WERI-Rb-1 (cell line): ENCODE measurements at regions not wholly inside any gene's neighbourhood (a gene's known extent, or its start where the extent isn't known, plus 50 kb on each side); places are given as distances from the start of the nearest gene placed in this dataset.

Source experiments
- DNase-seq: peaks from one replicate; pipeline ENCODE4 v3.0.0-alpha.2; 2020
- H3K27ac ChIP-seq: fragments of 250-450 bp; sonication (Bioruptor Pico); 2 replicates; pipeline ENCODE4 v1.5.1; 2020; ENCODE audit warnings: mild to moderate bottlenecking, moderate library complexity
- H3K27me3 ChIP-seq: fragments of 250-450 bp; sonication (Bioruptor Pico); 2 replicates; pipeline ENCODE4 v1.5.1; 2021; ENCODE audit warnings: mild to moderate bottlenecking, low read depth, moderate library complexity; ENCODE audit not compliant: insufficient read depth, severe bottlenecking
- H3K36me3 ChIP-seq: fragments of 250-450 bp; sonication (Bioruptor Pico); 2 replicates; pipeline ENCODE4 v1.5.1; 2020; ENCODE audit warnings: mild to moderate bottlenecking, moderate library complexity
- H3K4me3 ChIP-seq: 2 replicates; pipeline ENCODE4 v1.5.1; 2011; ENCODE audit warnings: low read depth, mild to moderate bottlenecking, control low read depth, low read length
- H3K9me3 ChIP-seq: fragments of 250-450 bp; sonication (Bioruptor Pico); 2 replicates; pipeline ENCODE4 v1.5.1; 2021; ENCODE audit warnings: mild to moderate bottlenecking, moderate library complexity; ENCODE audit not compliant: severe bottlenecking
- TF ChIP-seq, protein P1 (sequence below): IDR thresholded peaks from 2 replicates; pipeline ENCODE4 v1.5.1; 2011; ENCODE audit warnings: low read depth, mild to moderate bottlenecking, control low read depth, inconsistent platforms, low read length

DNA sequence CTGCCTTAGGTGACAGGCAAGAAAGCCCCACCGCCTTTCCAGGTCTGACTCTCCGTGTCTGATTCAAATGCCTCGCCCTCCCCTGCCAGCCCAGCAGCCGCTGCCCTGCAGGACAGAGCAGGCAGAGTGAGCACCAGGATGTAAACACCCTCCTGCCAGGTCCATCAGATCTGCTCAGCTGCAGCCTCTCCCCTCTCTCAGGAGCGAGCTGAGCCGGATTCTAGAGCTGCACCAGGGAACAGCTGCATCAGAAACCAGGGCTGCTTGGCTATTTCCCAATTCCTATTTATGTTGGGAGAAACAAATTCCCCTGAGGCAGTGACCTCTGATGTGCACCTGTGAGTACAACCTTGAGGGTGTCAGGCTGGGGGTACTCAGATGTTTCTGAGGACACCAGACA is 121.5 kb upstream of the ZMIZ1 start:
- TF ChIP-seq, protein P1, sequence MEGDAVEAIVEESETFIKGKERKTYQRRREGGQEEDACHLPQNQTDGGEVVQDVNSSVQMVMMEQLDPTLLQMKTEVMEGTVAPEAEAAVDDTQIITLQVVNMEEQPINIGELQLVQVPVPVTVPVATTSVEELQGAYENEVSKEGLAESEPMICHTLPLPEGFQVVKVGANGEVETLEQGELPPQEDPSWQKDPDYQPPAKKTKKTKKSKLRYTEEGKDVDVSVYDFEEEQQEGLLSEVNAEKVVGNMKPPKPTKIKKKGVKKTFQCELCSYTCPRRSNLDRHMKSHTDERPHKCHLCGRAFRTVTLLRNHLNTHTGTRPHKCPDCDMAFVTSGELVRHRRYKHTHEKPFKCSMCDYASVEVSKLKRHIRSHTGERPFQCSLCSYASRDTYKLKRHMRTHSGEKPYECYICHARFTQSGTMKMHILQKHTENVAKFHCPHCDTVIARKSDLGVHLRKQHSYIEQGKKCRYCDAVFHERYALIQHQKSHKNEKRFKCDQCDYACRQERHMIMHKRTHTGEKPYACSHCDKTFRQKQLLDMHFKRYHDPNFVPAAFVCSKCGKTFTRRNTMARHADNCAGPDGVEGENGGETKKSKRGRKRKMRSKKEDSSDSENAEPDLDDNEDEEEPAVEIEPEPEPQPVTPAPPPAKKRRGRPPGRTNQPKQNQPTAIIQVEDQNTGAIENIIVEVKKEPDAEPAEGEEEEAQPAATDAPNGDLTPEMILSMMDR, result no peak
- H3K9me3 ChIP-seq, result peaks cover 11% of the 10 kb centered on the region
- H3K4me3 ChIP-seq, result no peak overlapping the region
- no peaks in the 10 kb centered on the region for H3K36me3 ChIP-seq
- no peak overlapping the region for H3K27ac ChIP-seq
- DNase-seq, result no peak
- no peaks in the 10 kb centered on the region for H3K27me3 ChIP-seq

DNA sequence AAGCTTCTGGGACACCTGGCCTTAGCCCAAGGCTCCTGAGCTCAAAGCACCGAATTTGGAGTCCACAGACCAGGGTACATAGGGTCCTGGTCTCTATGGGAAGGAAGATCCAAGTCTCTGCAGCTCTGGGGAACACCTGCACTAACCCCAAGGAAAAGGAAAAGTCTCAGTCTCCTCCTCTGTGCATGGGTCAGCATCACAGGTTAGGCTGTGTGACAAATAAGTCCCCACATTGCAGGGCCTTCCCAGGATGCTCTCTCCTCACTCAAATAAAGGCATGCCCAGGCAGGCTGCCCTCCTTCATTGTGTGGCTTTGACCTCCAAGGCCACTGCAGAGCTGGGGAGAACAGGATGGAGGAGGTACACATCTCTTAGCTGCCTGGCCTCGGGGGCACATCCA is 121.0 kb upstream of the ZMIZ1 start:
- TF ChIP-seq, protein P1, result no peak
- DNase-seq, result no peak
- no peak overlapping the region for H3K4me3 ChIP-seq

DNA sequence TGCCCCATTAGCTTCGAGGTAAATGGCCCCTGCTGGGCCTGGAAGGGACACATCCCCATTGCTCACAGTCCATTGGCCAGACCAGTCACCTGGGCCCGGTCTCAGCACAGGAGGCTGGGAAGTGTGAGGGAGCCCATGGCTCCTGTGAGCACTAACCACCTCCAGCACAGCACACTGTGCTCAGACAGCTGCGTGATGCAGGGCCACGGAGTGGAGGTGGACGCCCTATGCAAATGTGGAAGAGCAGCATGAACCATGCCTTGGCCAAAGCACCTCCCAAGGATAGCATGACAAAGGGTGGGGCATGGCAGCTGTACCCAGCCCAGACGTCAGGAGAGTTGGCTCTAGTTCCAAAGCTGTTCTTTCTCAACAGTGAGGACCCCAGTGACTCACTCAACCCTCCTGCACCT is 120.1 kb upstream of the ZMIZ1 start:
- Histone ChIP-seq H3K27me3 (no peaks in the 10 kb centered on the region), H3K27ac (no peak overlapping the region), H3K36me3 (no peaks in the 10 kb centered on the region), H3K4me3 (no peak overlapping the region), H3K9me3 (peaks cover under 1% of the 10 kb centered on the region)
- TF ChIP-seq, protein P1, result no peak
- no peak for DNase-seq

More for the DNA sequence above, 121.0 kb upstream of the ZMIZ1 start:
- no peaks in the 10 kb centered on the region for H3K36me3 ChIP-seq
- H3K27ac ChIP-seq, result no peak overlapping the region
- peaks cover 8% of the 10 kb centered on the region for H3K9me3 ChIP-seq
- H3K27me3 ChIP-seq, result no peaks in the 10 kb centered on the region

DNA sequence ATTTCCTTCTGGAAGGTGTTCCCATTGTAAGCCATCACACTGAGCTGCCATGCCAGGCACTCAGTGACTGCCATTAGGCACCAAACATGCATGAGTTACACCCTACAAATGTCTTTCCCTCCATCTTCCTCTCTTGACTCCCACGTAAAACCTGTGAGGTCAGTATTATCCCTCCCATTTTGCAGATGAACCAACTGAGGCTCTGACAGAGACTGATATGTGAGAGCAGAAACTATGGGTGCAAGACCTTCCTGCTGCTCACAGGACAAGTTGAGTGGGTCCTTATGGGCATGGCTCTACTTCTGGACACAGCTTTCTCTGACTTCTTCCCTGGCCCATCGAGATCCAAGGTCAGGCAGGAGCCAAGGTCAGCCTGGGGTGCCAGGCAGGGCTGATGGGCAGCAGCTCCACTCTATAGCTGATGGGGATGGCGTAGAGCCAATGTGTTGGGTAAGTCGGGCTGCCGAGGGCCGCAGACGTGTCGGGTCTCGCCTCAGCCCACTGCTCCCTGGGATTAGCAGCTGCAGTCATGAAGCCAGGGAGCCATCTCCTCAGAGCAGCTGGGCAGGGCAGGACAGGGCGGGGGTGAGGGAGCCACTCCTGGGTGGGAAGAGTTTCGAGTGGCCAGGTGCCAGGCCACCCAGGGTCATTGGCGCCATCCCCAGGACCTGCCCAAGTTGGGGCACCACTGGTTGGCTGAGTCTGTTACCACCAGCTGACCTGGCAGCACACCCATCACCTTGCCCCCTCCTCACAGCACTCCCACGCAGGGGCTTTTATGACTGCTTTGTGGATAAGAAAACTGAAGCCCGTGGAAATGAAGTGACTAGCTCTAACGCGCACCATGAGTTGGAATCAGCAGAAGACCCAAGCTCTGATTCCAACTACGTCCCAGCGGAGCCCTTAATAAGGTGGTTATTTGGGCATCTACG is 117.8 kb upstream of the ZMIZ1 start:
- Histone ChIP-seq H3K27me3 (no peaks in the 10 kb centered on the region), H3K27ac (no peak overlapping the region), H3K4me3 (no peak overlapping the region), H3K9me3 (no peaks in the 10 kb centered on the region), H3K36me3 (no peaks in the 10 kb centered on the region)
- TF ChIP-seq, protein P1, result no peak
- DNase-seq, result peak; percentile 22

DNA sequence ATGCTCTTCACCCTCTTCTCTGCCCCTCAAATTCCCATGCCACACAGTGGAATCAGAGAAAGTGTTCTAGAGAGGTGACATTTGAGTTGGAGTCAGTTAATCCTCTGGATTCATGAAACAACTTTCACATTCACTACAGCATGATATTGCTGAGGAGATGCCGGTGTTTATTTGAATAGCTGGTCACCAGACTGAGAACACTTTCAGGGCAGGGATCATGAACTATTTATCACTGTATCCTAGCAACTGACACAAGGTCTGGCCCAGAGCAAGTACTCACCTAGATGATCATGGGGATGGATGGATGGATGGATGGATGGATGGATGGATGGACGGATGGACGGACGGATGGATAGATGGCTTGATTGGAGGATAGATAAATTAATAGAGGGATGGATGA is 116.7 kb upstream of the ZMIZ1 start:
- H3K27me3 ChIP-seq, result no peaks in the 10 kb centered on the region
- H3K27ac ChIP-seq, result no peak overlapping the region
- no peak for DNase-seq
- H3K4me3 ChIP-seq, result no peak overlapping the region
- H3K9me3 ChIP-seq, result no peaks in the 10 kb centered on the region
- TF ChIP-seq, protein P1, result no peak
- no peaks in the 10 kb centered on the region for H3K36me3 ChIP-seq
